ENCODE measurements at regions not wholly inside any gene's neighbourhood (a gene's known extent, or its start where the extent isn't known, plus 50 kb on each side); places are given as distances from the start of the nearest gene placed in this dataset.
"Not testable (repeated sequence)": the region's sequence is repeated elsewhere in the genome, so short reads cannot be mapped to it uniquely, and the experiment has no call there.

- DNase-seq: no peak
Measured at GRCh38 chr10:70967591-70968587, 79.5 kb upstream of the PCBD1 start.

GRCh38 chr10:70969188-70969587, 80.8 kb upstream of the PCBD1 start:
- DNase-seq: no peak

- DNase-seq: no peak
Measured at GRCh38 chr10:70970830-70971229, 82.5 kb upstream of the PCBD1 start.

GRCh38 chr10:70973275-70973674, 84.9 kb upstream of the PCBD1 start:
- DNase-seq: no peak

GRCh38 chr10:70974351-70974901, 86.1 kb upstream of the PCBD1 start:
- peak; percentile 11 for DNase-seq

- DNase-seq: no peak
Measured at GRCh38 chr10:70974920-70975319, 86.6 kb upstream of the PCBD1 start.

- no peak for DNase-seq
Measured at GRCh38 chr10:70976063-70976695, 87.8 kb upstream of the PCBD1 start.

- DNase-seq: no peak
Measured at GRCh38 chr10:70977625-70978024, 89.3 kb upstream of the PCBD1 start.

GRCh38 chr10:70978181-70978580, 89.8 kb upstream of the PCBD1 start:
- DNase-seq: no peak

GRCh38 chr10:70978816-70979480, 90.6 kb upstream of the PCBD1 start:
- DNase-seq: no peak

- DNase-seq: no peak
Measured at GRCh38 chr10:70980687-70981086, 92.3 kb upstream of the PCBD1 start.

GRCh38 chr10:70981171-70981836, 92.9 kb upstream of the PCBD1 start:
- DNase-seq: no peak

- DNase-seq: no peak
Measured at GRCh38 chr10:70981936-70982335, 93.6 kb upstream of the PCBD1 start.

GRCh38 chr10:70982443-70982842, 94.1 kb upstream of the PCBD1 start:
- DNase-seq: no peak

GRCh38 chr10:70984986-70985722, 96.8 kb upstream of the PCBD1 start:
- no peak for DNase-seq

GRCh38 chr10:70985824-70986622, 97.7 kb upstream of the PCBD1 start:
- no peak for DNase-seq

GRCh38 chr10:70986623-70986950, 98.2 kb upstream of the PCBD1 start:
- no peak for DNase-seq

GRCh38 chr10:70987396-70988130, 99.2 kb upstream of the PCBD1 start:
- DNase-seq: no peak

GRCh38 chr10:70990156-70990555, 101.8 kb upstream of the PCBD1 start:
- not testable (repeated sequence) for DNase-seq

- DNase-seq: no peak
Measured at GRCh38 chr10:70990681-70991080, 102.3 kb upstream of the PCBD1 start.
